Activated T-cell treated with anti-CD3 and anti-CD28 coated beads for 4 hours (primary cell): ENCODE measurements at regions not wholly inside any gene's neighbourhood (a gene's known extent, or its start where the extent isn't known, plus 50 kb on each side); places are given as distances from the start of the nearest gene placed in this dataset.
A peak's percentile ranks its signal among the peaks of the same experiment; 100 is the strongest.

Source experiments
- DNase-seq: peaks from one replicate; pipeline ENCODE4 v3.0.0-alpha.2; 2020

GRCh38 chr1:201689647-201690046, 139.3 kb upstream of the IPO9 start:
- DNase-seq: no peak

- DNase-seq: no peak
These were observed 138.4 kb upstream of the IPO9 start for GRCh38 chr1:201690528-201690927.

GRCh38 chr1:201691716-201692554, 137.0 kb upstream of the IPO9 start:
- DNase-seq: no peak

GRCh38 chr1:201692555-201693394, 136.2 kb upstream of the IPO9 start:
- DNase-seq: no peak

GRCh38 chr1:201693890-201694607, 134.9 kb upstream of the IPO9 start:
- no peak for DNase-seq

- no peak for DNase-seq
These were observed 134.2 kb upstream of the IPO9 start for GRCh38 chr1:201694608-201695335.

- no peak for DNase-seq
These were observed 133.3 kb upstream of the IPO9 start for GRCh38 chr1:201695607-201696006.

GRCh38 chr1:201696217-201696761, 132.7 kb upstream of the IPO9 start:
- DNase-seq: no peak

- no peak for DNase-seq
These were observed 131.8 kb upstream of the IPO9 start for GRCh38 chr1:201697174-201697573.

GRCh38 chr1:201701831-201702230, 127.1 kb upstream of the IPO9 start:
- no peak for DNase-seq

GRCh38 chr1:201702936-201703335, 126.0 kb upstream of the IPO9 start:
- DNase-seq: no peak

- peak; percentile 41 for DNase-seq
These were observed 125.1 kb upstream of the IPO9 start for GRCh38 chr1:201703621-201704438.

- DNase-seq: no peak
These were observed 124.5 kb upstream of the IPO9 start for GRCh38 chr1:201704439-201704792.

GRCh38 chr1:201705389-201705788, 123.6 kb upstream of the IPO9 start:
- no peak for DNase-seq

GRCh38 chr1:201706109-201706508, 122.8 kb upstream of the IPO9 start:
- DNase-seq: no peak

- DNase-seq: no peak
These were observed 121.9 kb upstream of the IPO9 start for GRCh38 chr1:201707027-201707426.

GRCh38 chr1:201707656-201708055, 121.3 kb upstream of the IPO9 start:
- no peak for DNase-seq

GRCh38 chr1:201708085-201708512, 120.9 kb upstream of the IPO9 start:
- DNase-seq: no peak

GRCh38 chr1:201708691-201709090, 120.3 kb upstream of the IPO9 start:
- DNase-seq: no peak

- peak; percentile 41 for DNase-seq
These were observed 119.2 kb upstream of the IPO9 start for GRCh38 chr1:201709564-201710295.
